Activated B cell treated with CpG ODN at 0.5 μM for 24 hours (primary cell): ENCODE measurements at regions not wholly inside any gene's neighbourhood (a gene's known extent, or its start where the extent isn't known, plus 50 kb on each side); places are given as distances from the start of the nearest gene placed in this dataset.

ENCODE experiments used
- ATAC-seq: fragments of 200-7000 bp; cut with Tn5 transposase; one replicate; pipeline ENCODE4 v1.10.0; 2021; ENCODE audit warnings: low read depth, mild to moderate bottlenecking, moderate library complexity
- CTCF ChIA-PET: fragments of 350-600 bp; sonication (Branson Sonifier 250); formaldehyde crosslinking; loops from one replicate; lab custom pipeline; 2021; ENCODE audit warnings: antibody characterized with exemption; lab: Charles Lee
- POLR2A ChIA-PET: fragments of 350-600 bp; sonication (Branson Sonifier 250); formaldehyde crosslinking; loops from one replicate; lab custom pipeline; 2021; ENCODE audit warnings: antibody characterized with exemption; lab: Charles Lee
- DNase-seq: peaks from one replicate; pipeline ENCODE4 v3.0.0; 2022
- H3K27ac Mint-ChIP-seq: one replicate; pipeline ENCODE4 v1.8.0; 2020; ENCODE audit warnings: mixed read lengths
- H3K27me3 Mint-ChIP-seq: one replicate; pipeline ENCODE4 v1.8.0; 2021; ENCODE audit warnings: mixed read lengths
- H3K36me3 Mint-ChIP-seq: one replicate; pipeline ENCODE4 v1.8.0; 2021; ENCODE audit warnings: low read depth, mixed read lengths
- H3K4me1 Mint-ChIP-seq: one replicate; pipeline ENCODE4 v1.8.0; 2021; ENCODE audit warnings: mixed read lengths
- H3K4me3 Mint-ChIP-seq: one replicate; pipeline ENCODE4 v1.8.0; 2020; ENCODE audit warnings: mild to moderate bottlenecking, mixed read lengths
- H3K9me3 Mint-ChIP-seq: one replicate; pipeline ENCODE4 v1.8.0; 2020; ENCODE audit warnings: mixed read lengths
- intact Hi-C: fragments of 100-400 bp; cut with micrococcal nuclease; formaldehyde crosslinking; loops from one replicate; pipeline ENCODE4 v1.15.1; 2024
- TF ChIP-seq, protein P1 (sequence below): fragments of 200-600 bp; IDR thresholded peaks from one replicate; pipeline ENCODE4 v1.8.0; 2022; ENCODE audit warnings: antibody characterized with exemption, mild to moderate bottlenecking

DNA sequence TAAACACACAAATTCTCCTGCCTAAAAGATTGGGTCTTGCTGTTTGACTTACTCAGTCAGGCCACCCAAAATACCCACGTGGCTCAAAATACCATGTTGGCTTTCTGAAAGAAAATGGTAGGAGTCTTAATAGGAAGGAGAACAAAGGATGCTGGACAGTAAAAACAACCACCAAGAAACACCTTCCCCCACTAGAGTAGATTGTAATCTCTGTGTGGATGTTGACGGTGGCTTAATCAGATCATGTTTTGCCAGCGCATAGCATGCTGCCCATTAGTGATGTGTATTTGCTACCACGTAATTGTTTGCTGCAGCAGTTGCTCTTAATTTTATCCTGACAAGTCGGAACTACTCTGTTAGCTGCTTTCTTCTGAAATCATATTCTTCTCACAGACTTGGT lies 1229.3 kb upstream of the SLC10A2 start:
- H3K36me3 Mint-ChIP-seq, result no peaks in the 10 kb centered on the region
- intact Hi-C loops, result no loop called here
- DNase-seq, result no peak
- no peaks in the 10 kb centered on the region for H3K4me1 Mint-ChIP-seq
- no peak for ATAC-seq
- no peaks in the 10 kb centered on the region for H3K27me3 Mint-ChIP-seq
- ChIA-PET CTCF (no interaction called here), POLR2A (no interaction called here)
- H3K4me3 Mint-ChIP-seq, result no peak overlapping the region
- H3K27ac Mint-ChIP-seq, result no peak overlapping the region
- H3K9me3 Mint-ChIP-seq, result no peaks in the 10 kb centered on the region
- TF ChIP-seq, protein P1, sequence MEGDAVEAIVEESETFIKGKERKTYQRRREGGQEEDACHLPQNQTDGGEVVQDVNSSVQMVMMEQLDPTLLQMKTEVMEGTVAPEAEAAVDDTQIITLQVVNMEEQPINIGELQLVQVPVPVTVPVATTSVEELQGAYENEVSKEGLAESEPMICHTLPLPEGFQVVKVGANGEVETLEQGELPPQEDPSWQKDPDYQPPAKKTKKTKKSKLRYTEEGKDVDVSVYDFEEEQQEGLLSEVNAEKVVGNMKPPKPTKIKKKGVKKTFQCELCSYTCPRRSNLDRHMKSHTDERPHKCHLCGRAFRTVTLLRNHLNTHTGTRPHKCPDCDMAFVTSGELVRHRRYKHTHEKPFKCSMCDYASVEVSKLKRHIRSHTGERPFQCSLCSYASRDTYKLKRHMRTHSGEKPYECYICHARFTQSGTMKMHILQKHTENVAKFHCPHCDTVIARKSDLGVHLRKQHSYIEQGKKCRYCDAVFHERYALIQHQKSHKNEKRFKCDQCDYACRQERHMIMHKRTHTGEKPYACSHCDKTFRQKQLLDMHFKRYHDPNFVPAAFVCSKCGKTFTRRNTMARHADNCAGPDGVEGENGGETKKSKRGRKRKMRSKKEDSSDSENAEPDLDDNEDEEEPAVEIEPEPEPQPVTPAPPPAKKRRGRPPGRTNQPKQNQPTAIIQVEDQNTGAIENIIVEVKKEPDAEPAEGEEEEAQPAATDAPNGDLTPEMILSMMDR, result no peak

GRCh38 chr13:104289400-104289799 lies 1223.2 kb upstream of the SLC10A2 start:
- POLR2A ChIA-PET, result no interaction called here
- Mint-ChIP-seq H3K36me3 (no peaks in the 10 kb centered on the region), H3K27me3 (no peaks in the 10 kb centered on the region), H3K4me1 (no peaks in the 10 kb centered on the region), H3K4me3 (no peak overlapping the region), H3K9me3 (no peaks in the 10 kb centered on the region), H3K27ac (no peak overlapping the region)
- CTCF ChIA-PET, result no interaction called here
- TF ChIP-seq, protein P1, result no peak
- ATAC-seq, result no peak
- no peak for DNase-seq
- intact Hi-C loops, result no loop called here

GRCh38 chr13:104288496-104288895 lies 1222.3 kb upstream of the SLC10A2 start:
- DNase-seq, result no peak
- Mint-ChIP-seq H3K4me3 (no peak overlapping the region), H3K27ac (no peak overlapping the region), H3K4me1 (no peaks in the 10 kb centered on the region), H3K27me3 (no peaks in the 10 kb centered on the region), H3K9me3 (no peaks in the 10 kb centered on the region), H3K36me3 (no peaks in the 10 kb centered on the region)
- ATAC-seq, result no peak
- ChIA-PET CTCF (no interaction called here), POLR2A (no interaction called here)
- TF ChIP-seq, protein P1, result no peak
- intact Hi-C loops, result no loop called here

DNA sequence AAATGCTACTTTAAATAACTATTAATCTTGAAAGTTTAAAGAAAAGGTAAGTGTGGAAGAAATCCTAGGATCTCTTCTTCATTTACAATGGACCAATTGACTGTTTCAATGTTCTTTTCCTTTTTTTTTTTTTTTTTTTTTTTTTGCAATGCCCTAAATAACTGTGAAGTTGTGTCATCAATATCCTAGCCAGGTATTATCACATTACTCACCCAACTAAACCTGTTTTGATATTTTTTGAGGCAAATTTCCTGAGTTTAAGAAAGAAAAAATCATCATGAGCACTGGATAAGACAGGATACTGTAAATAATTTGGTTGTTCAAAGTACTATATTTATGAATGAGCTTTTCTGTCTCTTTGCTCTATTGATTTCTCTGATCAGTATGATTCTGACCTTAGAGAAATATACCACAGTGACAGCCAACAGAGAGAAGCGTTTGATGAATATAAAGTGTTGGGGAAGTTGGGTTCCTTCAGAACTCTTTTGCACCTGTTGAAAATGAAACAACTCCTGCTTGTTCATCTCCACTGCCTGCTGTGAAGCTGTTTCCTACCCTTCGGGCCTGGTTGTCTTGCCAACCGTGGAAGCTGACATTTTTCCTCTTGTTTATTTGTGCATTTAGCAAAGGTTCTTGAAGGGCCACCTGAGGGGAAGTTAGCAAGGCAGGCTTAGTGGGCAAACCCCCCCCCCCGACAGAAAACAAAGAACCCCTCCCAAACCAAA lies 1220.5 kb upstream of the SLC10A2 start:
- H3K4me1 Mint-ChIP-seq, result no peaks in the 10 kb centered on the region
- POLR2A ChIA-PET, result no interaction called here
- CTCF ChIA-PET, result no interaction called here
- H3K27me3 Mint-ChIP-seq, result no peaks in the 10 kb centered on the region
- H3K36me3 Mint-ChIP-seq, result no peaks in the 10 kb centered on the region
- H3K27ac Mint-ChIP-seq, result no peak overlapping the region
- no peaks in the 10 kb centered on the region for H3K9me3 Mint-ChIP-seq
- TF ChIP-seq, protein P1, result no peak
- intact Hi-C loops, result no loop called here
- no peak overlapping the region for H3K4me3 Mint-ChIP-seq
- DNase-seq (no peak), ATAC-seq (no peak)

DNA sequence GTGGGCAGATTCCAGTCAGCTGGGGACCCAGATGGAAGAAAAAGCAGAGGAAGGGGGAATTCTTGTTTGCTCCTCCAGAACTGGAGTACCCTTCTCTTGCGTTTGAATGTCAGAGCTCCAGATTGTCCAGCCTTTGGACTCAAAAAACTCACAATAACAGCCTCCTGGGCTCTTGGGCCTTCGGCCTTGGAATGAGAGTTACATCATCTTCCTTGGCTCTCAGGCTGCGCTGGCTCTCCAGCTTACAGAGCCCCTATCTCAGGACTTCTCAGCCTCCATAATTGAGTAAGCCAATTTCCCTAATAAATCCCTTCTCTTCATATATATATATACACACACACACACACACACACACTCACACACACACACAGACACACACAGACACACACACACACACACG lies 1215.7 kb upstream of the SLC10A2 start:
- ATAC-seq (no peak), DNase-seq (no peak)
- TF ChIP-seq, protein P1, result no peak
- ChIA-PET POLR2A (no interaction called here), CTCF (no interaction called here)
- Mint-ChIP-seq H3K36me3 (no peaks in the 10 kb centered on the region), H3K9me3 (peaks cover 2% of the 10 kb centered on the region), H3K27ac (no peak overlapping the region), H3K4me1 (no peaks in the 10 kb centered on the region), H3K4me3 (no peak overlapping the region), H3K27me3 (no peaks in the 10 kb centered on the region)
- intact Hi-C loops, result no loop called here
